Neural cell (in vitro differentiated cells): ENCODE measurements at regions not wholly inside any gene's neighbourhood (a gene's known extent, or its start where the extent isn't known, plus 50 kb on each side); places are given as distances from the start of the nearest gene placed in this dataset.

Experiments
- H2AFZ ChIP-seq: fragments of 200-600, 300-800 bp; sonication (generic), shearing (Covaris generic); 2 replicates; pipeline ENCODE4 v1.6.0; 2014; ENCODE audit warnings: low read depth, mild to moderate bottlenecking, antibody characterized with exemption, low read length, moderate library complexity
- H3F3A ChIP-seq: fragments of 200-600 bp; shearing (Covaris generic); 2 replicates; pipeline ENCODE4 v1.6.1; 2016; ENCODE audit warnings: mild to moderate bottlenecking, moderate library complexity, mixed read lengths, antibody characterized with exemption, low read length; ENCODE audit not compliant: insufficient read depth, poor library complexity, severe bottlenecking
- H3K27ac ChIP-seq: fragments of 200-600, 300-800 bp; sonication (generic), shearing (Covaris generic); 2 replicates; pipeline ENCODE4 v1.5.1; 2014; ENCODE audit warnings: mild to moderate bottlenecking, low read length, moderate library complexity
- H3K27me3 ChIP-seq: fragments of 300-800, 200-600 bp; sonication (generic), shearing (Covaris generic); 2 replicates; pipeline ENCODE4 v1.6.0; 2014; ENCODE audit warnings: mild to moderate bottlenecking, low read depth, low read length, moderate library complexity; ENCODE audit not compliant: insufficient read depth
- H3K36me3 ChIP-seq: fragments of 300-800, 200-600 bp; sonication (generic), shearing (Covaris generic); 2 replicates; pipeline ENCODE4 v1.5.1; 2014; ENCODE audit warnings: mild to moderate bottlenecking, antibody characterized with exemption, low read length, moderate library complexity; ENCODE audit not compliant: insufficient read depth
- H3K4me2 ChIP-seq: fragments of 300-800, 200-600 bp; sonication (generic), shearing (Covaris generic); 2 replicates; pipeline ENCODE4 v1.6.0; 2014; ENCODE audit warnings: mild to moderate bottlenecking, low read length
- H3K4me3 ChIP-seq: fragments of 300-800, 200-600 bp; sonication (generic), shearing (Covaris generic); 2 replicates; pipeline ENCODE4 v1.5.1; 2014; ENCODE audit warnings: mild to moderate bottlenecking, low read length, moderate library complexity
- H3K79me2 ChIP-seq: fragments of 200-600 bp; shearing (Covaris generic); replicated peaks from 2 replicates; pipeline ENCODE4 v1.6.0; 2014; ENCODE audit warnings: mild to moderate bottlenecking, low read length, moderate library complexity; ENCODE audit not compliant: insufficient read depth
- H3K9ac ChIP-seq: fragments of 300-800, 200-600 bp; sonication (generic), shearing (Covaris generic); 2 replicates; pipeline ENCODE4 v1.6.1; 2016; ENCODE audit warnings: mild to moderate bottlenecking, low read length, mixed read lengths
- H3K9me2 ChIP-seq: fragments of 200-600 bp; shearing (Covaris generic); 2 replicates; pipeline ENCODE4 v1.6.1; 2016; ENCODE audit warnings: mild to moderate bottlenecking, low read length, mixed read lengths; ENCODE audit not compliant: insufficient read depth
- H3K9me3 ChIP-seq: fragments of 200-600, 300-800 bp; sonication (generic), shearing (Covaris generic); 2 replicates; pipeline ENCODE4 v1.6.1; 2016; ENCODE audit warnings: mild to moderate bottlenecking, mixed run types, low read length, moderate library complexity, mixed read lengths
- H4K20me1 ChIP-seq: fragments of 200-600 bp; shearing (Covaris generic); 2 replicates; pipeline ENCODE4 v1.6.1; 2016; ENCODE audit warnings: mild to moderate bottlenecking, mixed run types; ENCODE audit not compliant: insufficient read depth
- EP300 ChIP-seq: fragments of 450-650 bp; conservative IDR thresholded peaks from 2 replicates; pipeline ENCODE4 v1.6.1; 2014; ENCODE audit warnings: antibody characterized with exemption, mild to moderate bottlenecking, moderate library complexity; ENCODE audit not compliant: poor library complexity, severe bottlenecking
- EZH2 ChIP-seq: fragments of 200-600, 300-800 bp; shearing (Covaris generic), sonication (generic); IDR thresholded peaks from 2 replicates; pipeline ENCODE4 v1.6.1; 2014; ENCODE audit warnings: antibody characterized with exemption, low read length, borderline replicate concordance, mild to moderate bottlenecking; ENCODE audit not compliant: insufficient read depth, poor library complexity, severe bottlenecking
- MXI1 ChIP-seq: fragments of 450-650 bp; conservative IDR thresholded peaks from 2 replicates; pipeline ENCODE4 v1.6.1; 2014; ENCODE audit warnings: antibody characterized with exemption, mild to moderate bottlenecking; ENCODE audit not compliant: poor library complexity, severe bottlenecking
- POLR2AphosphoS5 ChIP-seq: IDR thresholded peaks from 2 replicates; pipeline ENCODE4 v1.6.1; 2012
- RAD21 ChIP-seq: fragments of 450-650 bp; conservative IDR thresholded peaks from 2 replicates; pipeline ENCODE4 v1.6.1; 2014; ENCODE audit warnings: antibody characterized with exemption, mild to moderate bottlenecking, moderate library complexity
- SMC3 ChIP-seq: fragments of 450-650 bp; conservative IDR thresholded peaks from 2 replicates; pipeline ENCODE4 v1.6.1; 2014; ENCODE audit warnings: antibody characterized with exemption, mild to moderate bottlenecking, moderate library complexity; ENCODE audit not compliant: poor library complexity
- TAF1 ChIP-seq: IDR thresholded peaks from 2 replicates; pipeline ENCODE4 v1.6.1; 2012; ENCODE audit warnings: low read depth
- TF ChIP-seq, protein P1 (sequence below): IDR thresholded peaks from 2 replicates; pipeline ENCODE4 v1.6.1; 2012; ENCODE audit warnings: borderline replicate concordance
- TF ChIP-seq, protein P2 (sequence below): fragments of 450-650 bp; IDR thresholded peaks from 2 replicates; pipeline ENCODE4 v1.5.1; 2014; ENCODE audit warnings: antibody characterized with exemption, mild to moderate bottlenecking, moderate library complexity; ENCODE audit not compliant: poor library complexity, severe bottlenecking

DNA sequence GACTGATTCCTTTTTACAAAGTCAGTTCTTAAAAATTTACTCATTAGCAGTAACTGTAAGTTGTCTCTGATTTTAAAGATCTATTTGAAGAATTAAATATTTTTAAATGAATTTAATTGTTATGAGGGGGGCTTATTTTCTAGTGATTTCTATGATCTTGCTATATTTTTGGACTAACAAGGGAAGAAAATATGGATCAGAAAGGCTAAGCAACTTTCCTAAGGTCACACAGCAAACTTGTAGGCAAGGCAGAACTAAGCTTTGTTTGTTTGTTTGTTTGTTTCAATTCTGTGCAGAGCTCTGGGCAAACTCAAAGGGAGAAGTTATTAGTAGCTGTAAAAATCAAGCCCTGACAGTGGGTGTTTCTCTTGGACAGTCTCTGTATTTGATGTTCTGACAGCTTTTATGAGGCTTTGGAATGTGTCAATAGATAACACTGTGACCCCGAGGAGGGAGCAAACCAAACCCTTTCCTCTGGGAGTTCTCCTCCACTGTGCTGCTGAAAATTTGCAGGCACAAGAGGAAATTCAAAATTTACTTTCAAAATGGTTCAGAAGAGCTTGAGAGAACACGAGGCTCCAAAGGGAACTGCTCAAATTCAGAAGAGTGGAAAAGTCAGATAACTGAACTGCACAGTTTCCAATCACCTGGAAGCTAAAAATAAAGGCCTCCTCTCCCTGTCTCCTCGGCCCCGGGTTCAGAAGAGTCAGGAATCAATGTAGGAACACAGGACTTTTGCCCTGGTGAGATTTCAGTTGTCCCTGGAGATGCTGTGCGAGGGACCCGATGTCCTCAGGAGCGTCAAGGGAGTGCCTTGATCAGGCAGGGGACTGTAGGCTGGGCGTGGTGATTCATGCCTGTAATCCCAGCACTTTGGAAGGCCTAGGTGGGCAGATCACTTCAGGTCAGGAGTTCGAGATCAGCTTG lies 325.7 kb downstream of the GATA3 start:
- no peaks in the 10 kb centered on the region for H3F3A ChIP-seq
- H3K9me3 ChIP-seq, result no peaks in the 10 kb centered on the region
- TF ChIP-seq, protein P1, sequence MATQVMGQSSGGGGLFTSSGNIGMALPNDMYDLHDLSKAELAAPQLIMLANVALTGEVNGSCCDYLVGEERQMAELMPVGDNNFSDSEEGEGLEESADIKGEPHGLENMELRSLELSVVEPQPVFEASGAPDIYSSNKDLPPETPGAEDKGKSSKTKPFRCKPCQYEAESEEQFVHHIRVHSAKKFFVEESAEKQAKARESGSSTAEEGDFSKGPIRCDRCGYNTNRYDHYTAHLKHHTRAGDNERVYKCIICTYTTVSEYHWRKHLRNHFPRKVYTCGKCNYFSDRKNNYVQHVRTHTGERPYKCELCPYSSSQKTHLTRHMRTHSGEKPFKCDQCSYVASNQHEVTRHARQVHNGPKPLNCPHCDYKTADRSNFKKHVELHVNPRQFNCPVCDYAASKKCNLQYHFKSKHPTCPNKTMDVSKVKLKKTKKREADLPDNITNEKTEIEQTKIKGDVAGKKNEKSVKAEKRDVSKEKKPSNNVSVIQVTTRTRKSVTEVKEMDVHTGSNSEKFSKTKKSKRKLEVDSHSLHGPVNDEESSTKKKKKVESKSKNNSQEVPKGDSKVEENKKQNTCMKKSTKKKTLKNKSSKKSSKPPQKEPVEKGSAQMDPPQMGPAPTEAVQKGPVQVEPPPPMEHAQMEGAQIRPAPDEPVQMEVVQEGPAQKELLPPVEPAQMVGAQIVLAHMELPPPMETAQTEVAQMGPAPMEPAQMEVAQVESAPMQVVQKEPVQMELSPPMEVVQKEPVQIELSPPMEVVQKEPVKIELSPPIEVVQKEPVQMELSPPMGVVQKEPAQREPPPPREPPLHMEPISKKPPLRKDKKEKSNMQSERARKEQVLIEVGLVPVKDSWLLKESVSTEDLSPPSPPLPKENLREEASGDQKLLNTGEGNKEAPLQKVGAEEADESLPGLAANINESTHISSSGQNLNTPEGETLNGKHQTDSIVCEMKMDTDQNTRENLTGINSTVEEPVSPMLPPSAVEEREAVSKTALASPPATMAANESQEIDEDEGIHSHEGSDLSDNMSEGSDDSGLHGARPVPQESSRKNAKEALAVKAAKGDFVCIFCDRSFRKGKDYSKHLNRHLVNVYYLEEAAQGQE, result no peak
- TF ChIP-seq EZH2 (no peak), SMC3 (no peak)
- no peak overlapping the region for H3K27ac ChIP-seq
- H2AFZ ChIP-seq, result no peak overlapping the region
- H3K79me2 ChIP-seq, result no peaks in the 10 kb centered on the region
- no peaks in the 10 kb centered on the region for H4K20me1 ChIP-seq
- H3K36me3 ChIP-seq, result no peaks in the 10 kb centered on the region
- no peak overlapping the region for H3K4me2 ChIP-seq
- no peak overlapping the region for H3K9ac ChIP-seq
- no peak overlapping the region for H3K4me3 ChIP-seq
- no peaks in the 10 kb centered on the region for H3K9me2 ChIP-seq
- no peaks in the 10 kb centered on the region for H3K27me3 ChIP-seq

DNA sequence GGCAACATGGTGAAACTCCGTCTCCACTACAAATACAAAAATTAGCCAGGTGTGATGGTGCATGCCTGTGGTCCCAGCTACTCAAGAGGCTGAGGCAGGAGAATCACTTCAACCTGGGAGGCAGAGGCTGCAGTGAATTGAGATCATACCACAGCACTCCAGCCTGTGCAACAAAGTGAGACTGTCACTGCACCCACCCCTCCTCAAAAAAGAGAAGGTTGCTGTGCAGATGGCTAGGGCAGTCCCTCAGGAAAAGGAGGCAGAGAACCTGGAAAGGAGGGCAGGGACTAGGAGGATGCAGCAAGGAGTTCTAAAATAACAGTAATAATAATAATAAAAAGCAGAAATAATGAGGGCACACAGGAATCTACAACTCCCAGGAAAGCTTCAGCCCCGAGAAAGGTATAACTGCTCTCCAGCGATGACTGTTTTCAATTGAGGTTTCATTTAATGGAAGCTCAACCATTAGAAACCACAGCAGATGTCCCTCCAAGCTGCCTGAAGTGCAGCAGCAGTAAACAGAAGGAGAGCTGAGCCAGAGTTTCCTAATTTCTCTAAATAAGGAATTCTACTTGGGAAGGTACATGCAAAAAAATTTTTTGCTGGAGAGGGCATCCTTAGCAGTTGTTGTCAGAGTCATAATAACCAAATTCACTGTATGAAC lies 326.5 kb downstream of the GATA3 start:
- no peak overlapping the region for H3K4me2 ChIP-seq

More for the DNA sequence above, 326.5 kb downstream of the GATA3 start:
- Histone ChIP-seq H3F3A (no peaks in the 10 kb centered on the region), H3K4me3 (no peak overlapping the region), H3K9ac (no peak overlapping the region), H3K79me2 (no peaks in the 10 kb centered on the region), H3K9me2 (no peaks in the 10 kb centered on the region), H3K9me3 (no peaks in the 10 kb centered on the region), H3K36me3 (no peaks in the 10 kb centered on the region), H2AFZ (no peak overlapping the region), H4K20me1 (no peaks in the 10 kb centered on the region), H3K27ac (no peak overlapping the region), H3K27me3 (no peaks in the 10 kb centered on the region)
- no peak for TF ChIP-seq RAD21
- TF ChIP-seq, protein P2, sequence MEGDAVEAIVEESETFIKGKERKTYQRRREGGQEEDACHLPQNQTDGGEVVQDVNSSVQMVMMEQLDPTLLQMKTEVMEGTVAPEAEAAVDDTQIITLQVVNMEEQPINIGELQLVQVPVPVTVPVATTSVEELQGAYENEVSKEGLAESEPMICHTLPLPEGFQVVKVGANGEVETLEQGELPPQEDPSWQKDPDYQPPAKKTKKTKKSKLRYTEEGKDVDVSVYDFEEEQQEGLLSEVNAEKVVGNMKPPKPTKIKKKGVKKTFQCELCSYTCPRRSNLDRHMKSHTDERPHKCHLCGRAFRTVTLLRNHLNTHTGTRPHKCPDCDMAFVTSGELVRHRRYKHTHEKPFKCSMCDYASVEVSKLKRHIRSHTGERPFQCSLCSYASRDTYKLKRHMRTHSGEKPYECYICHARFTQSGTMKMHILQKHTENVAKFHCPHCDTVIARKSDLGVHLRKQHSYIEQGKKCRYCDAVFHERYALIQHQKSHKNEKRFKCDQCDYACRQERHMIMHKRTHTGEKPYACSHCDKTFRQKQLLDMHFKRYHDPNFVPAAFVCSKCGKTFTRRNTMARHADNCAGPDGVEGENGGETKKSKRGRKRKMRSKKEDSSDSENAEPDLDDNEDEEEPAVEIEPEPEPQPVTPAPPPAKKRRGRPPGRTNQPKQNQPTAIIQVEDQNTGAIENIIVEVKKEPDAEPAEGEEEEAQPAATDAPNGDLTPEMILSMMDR, result no peak
- TF ChIP-seq EZH2, result no peak
- TF ChIP-seq, protein P1, result no peak
- no peak for TF ChIP-seq SMC3
- TF ChIP-seq POLR2AphosphoS5, result no peak
- TF ChIP-seq MXI1, result no peak
- TF ChIP-seq TAF1, result no peak
- TF ChIP-seq EP300, result no peak
